ENCODE measurements at regions not wholly inside any gene's neighbourhood (a gene's known extent, or its start where the extent isn't known, plus 50 kb on each side); places are given as distances from the start of the nearest gene placed in this dataset.

DNA sequence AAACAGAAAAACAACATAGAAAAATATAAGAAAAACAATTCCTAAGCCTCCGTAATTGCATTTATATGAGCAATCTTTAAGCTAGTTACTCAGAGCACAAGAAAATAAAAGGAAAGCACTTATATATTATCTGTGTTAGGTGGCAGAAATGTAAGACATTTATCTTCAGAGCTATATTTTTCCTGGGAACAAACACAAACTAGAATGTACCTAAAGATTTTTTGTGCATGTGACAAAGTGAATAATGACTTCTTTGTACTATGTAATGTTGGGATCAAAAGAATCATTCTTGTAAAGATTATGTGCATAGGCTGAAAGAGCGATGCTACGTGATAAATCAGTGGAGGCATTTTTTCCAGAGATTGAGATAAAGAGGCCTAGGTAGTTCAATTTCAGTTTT, 111.3 kb upstream of the GMNC start:
- TF ChIP-seq, protein P1, sequence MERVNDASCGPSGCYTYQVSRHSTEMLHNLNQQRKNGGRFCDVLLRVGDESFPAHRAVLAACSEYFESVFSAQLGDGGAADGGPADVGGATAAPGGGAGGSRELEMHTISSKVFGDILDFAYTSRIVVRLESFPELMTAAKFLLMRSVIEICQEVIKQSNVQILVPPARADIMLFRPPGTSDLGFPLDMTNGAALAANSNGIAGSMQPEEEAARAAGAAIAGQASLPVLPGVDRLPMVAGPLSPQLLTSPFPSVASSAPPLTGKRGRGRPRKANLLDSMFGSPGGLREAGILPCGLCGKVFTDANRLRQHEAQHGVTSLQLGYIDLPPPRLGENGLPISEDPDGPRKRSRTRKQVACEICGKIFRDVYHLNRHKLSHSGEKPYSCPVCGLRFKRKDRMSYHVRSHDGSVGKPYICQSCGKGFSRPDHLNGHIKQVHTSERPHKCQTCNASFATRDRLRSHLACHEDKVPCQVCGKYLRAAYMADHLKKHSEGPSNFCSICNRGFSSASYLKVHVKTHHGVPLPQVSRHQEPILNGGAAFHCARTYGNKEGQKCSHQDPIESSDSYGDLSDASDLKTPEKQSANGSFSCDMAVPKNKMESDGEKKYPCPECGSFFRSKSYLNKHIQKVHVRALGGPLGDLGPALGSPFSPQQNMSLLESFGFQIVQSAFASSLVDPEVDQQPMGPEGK (CRISPR knock-in tag; IDR thresholded peaks at IDR 0.05; ENCODE audit: borderline replicate concordance): no peak
- TF ChIP-seq, protein P2, sequence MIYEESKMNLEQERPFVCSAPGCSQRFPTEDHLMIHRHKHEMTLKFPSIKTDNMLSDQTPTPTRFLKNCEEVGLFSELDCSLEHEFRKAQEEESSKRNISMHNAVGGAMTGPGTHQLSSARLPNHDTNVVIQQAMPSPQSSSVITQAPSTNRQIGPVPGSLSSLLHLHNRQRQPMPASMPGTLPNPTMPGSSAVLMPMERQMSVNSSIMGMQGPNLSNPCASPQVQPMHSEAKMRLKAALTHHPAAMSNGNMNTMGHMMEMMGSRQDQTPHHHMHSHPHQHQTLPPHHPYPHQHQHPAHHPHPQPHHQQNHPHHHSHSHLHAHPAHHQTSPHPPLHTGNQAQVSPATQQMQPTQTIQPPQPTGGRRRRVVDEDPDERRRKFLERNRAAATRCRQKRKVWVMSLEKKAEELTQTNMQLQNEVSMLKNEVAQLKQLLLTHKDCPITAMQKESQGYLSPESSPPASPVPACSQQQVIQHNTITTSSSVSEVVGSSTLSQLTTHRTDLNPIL (CRISPR knock-in tag; IDR thresholded peaks at IDR 0.05; ENCODE audit: low read depth): no peak
- no peak for TF ChIP-seq ZNF70 (CRISPR knock-in tag; IDR thresholded peaks at IDR 0.05)
- no peak for TF ChIP-seq ZFP3 (CRISPR knock-in tag; IDR thresholded peaks at IDR 0.05)
- ATAC-seq: no peak

DNA sequence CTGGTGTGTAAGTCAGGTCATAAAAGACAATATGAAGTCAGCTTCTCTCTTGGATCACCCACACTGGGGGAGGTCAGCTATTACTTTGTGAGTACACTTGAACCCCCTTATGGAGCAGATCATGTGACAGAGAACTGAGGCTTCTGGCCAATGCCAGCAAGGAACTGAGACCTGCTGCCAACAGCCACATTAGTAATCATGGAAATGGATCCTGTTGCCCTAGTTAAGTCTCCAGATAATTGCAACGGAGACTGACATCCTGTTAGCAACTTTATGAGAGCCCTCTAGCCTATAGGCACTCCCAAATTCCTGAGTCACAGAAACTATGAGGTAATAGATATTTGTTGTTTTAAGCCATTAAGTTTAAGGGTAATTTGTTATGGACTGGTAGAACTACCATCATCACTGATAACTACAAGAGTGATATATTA, 110.4 kb upstream of the GMNC start:
- no peak for ATAC-seq
- no peak for TF ChIP-seq ZNF565 (CRISPR knock-in tag; conservative IDR thresholded peaks at IDR 0.05; ENCODE audit: low read depth)
- TF ChIP-seq TOX (CRISPR knock-in tag; IDR thresholded peaks at IDR 0.05; ENCODE audit: borderline replicate concordance): no peak
- TF ChIP-seq, protein P2 (CRISPR knock-in tag; IDR thresholded peaks at IDR 0.05; ENCODE audit: low read depth): no peak
- no peak for TF ChIP-seq ZNF8 (CRISPR knock-in tag; IDR thresholded peaks at IDR 0.05)
- no peak for TF ChIP-seq RARB (CRISPR knock-in tag; IDR thresholded peaks at IDR 0.05)
- TF ChIP-seq, protein P3, sequence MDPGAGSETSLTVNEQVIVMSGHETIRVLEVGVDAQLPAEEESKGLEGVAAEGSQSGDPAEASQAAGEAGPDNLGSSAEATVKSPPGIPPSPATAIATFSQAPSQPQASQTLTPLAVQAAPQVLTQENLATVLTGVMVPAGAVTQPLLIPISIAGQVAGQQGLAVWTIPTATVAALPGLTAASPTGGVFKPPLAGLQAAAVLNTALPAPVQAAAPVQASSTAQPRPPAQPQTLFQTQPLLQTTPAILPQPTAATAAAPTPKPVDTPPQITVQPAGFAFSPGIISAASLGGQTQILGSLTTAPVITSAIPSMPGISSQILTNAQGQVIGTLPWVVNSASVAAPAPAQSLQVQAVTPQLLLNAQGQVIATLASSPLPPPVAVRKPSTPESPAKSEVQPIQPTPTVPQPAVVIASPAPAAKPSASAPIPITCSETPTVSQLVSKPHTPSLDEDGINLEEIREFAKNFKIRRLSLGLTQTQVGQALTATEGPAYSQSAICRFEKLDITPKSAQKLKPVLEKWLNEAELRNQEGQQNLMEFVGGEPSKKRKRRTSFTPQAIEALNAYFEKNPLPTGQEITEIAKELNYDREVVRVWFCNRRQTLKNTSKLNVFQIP (CRISPR knock-in tag; IDR thresholded peaks at IDR 0.05; ENCODE audit: borderline replicate concordance, low read depth): no peak
- no peak for TF ChIP-seq CSDC2 (CRISPR knock-in tag; IDR thresholded peaks at IDR 0.05)
- TF ChIP-seq, protein P4, sequence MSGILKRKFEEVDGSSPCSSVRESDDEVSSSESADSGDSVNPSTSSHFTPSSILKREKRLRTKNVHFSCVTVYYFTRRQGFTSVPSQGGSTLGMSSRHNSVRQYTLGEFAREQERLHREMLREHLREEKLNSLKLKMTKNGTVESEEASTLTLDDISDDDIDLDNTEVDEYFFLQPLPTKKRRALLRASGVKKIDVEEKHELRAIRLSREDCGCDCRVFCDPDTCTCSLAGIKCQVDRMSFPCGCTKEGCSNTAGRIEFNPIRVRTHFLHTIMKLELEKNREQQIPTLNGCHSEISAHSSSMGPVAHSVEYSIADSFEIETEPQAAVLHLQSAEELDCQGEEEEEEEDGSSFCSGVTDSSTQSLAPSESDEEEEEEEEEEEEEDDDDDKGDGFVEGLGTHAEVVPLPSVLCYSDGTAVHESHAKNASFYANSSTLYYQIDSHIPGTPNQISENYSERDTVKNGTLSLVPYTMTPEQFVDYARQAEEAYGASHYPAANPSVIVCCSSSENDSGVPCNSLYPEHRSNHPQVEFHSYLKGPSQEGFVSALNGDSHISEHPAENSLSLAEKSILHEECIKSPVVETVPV (CRISPR knock-in tag; IDR thresholded peaks at IDR 0.05): no peak
- TF ChIP-seq PPARA (CRISPR knock-in tag; IDR thresholded peaks at IDR 0.05; ENCODE audit: borderline replicate concordance): no peak
- TF ChIP-seq, protein P1 (CRISPR knock-in tag; IDR thresholded peaks at IDR 0.05; ENCODE audit: borderline replicate concordance): no peak
- no peak for TF ChIP-seq ZFP30 (CRISPR knock-in tag; IDR thresholded peaks at IDR 0.05)

DNA sequence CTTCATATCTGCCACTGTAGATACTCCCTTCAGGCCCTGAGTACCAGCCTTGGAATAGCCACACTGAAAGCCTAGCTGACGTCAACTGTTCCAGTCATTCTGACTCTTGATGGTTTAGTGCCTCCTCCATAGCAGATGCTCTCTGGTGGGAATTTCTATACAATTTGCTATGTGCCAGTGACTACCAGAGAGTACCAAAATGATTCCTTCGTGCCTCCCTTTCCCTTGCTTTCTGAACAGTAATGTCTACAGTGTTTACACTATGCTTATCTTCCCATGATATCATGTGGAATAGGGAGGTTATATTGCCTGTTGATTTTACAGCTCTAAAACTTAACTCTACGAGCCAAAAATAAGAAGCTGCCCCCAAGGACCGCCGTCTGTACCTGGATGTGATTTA, 109.7 kb upstream of the GMNC start:
- ATAC-seq: no peak
- no peak for TF ChIP-seq ZFP30 (CRISPR knock-in tag; IDR thresholded peaks at IDR 0.05)

DNA sequence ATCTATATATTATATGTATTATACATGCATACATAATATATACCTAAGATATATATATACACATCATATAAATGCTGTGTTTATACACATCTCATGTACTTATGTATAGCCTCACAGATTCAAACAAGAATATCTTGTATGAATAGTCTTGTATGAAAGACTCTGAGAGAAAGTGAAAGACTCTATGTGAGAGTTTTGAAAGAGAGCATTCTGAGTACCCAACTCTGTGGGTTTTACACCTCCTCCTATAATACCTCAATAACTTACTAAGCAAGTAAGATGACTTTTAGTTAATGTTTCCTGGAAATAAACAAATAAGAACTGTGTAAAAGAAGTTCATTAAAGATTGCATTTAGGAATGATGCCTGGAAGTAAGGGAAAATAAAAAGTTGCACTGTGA, 108.1 kb upstream of the GMNC start:
- no peak for ATAC-seq
- no peak for TF ChIP-seq ZFP30 (CRISPR knock-in tag; IDR thresholded peaks at IDR 0.05)
- TF ChIP-seq, protein P1 (CRISPR knock-in tag; IDR thresholded peaks at IDR 0.05; ENCODE audit: borderline replicate concordance): no peak
- TF ChIP-seq ARNTL (CRISPR knock-in tag; IDR thresholded peaks at IDR 0.05; ENCODE audit: borderline replicate concordance, low read depth): no peak
- TF ChIP-seq GLIS3 (CRISPR knock-in tag; IDR thresholded peaks at IDR 0.05): no peak
- no peak for TF ChIP-seq ZNF70 (CRISPR knock-in tag; IDR thresholded peaks at IDR 0.05)
- TF ChIP-seq PPARA (CRISPR knock-in tag; IDR thresholded peaks at IDR 0.05; ENCODE audit: borderline replicate concordance): no peak
- no peak for TF ChIP-seq ZFP3 (CRISPR knock-in tag; IDR thresholded peaks at IDR 0.05)
- TF ChIP-seq, protein P3 (CRISPR knock-in tag; IDR thresholded peaks at IDR 0.05; ENCODE audit: borderline replicate concordance, low read depth): no peak
- TF ChIP-seq RARB (CRISPR knock-in tag; IDR thresholded peaks at IDR 0.05): no peak
- no peak for TF ChIP-seq CSDC2 (CRISPR knock-in tag; IDR thresholded peaks at IDR 0.05)
- TF ChIP-seq, protein P4 (CRISPR knock-in tag; IDR thresholded peaks at IDR 0.05): no peak
- TF ChIP-seq SNAI2 (CRISPR knock-in tag; IDR thresholded peaks at IDR 0.05): no peak

Data from SK-N-SH treated with all-trans-retinoic acid at 6 μM for 48 hours (cell line).